WTC11 (cell line): ENCODE measurements at regions not wholly inside any gene's neighbourhood (a gene's known extent, or its start where the extent isn't known, plus 50 kb on each side); places are given as distances from the start of the nearest gene placed in this dataset.
"Not testable (repeated sequence)": the region's sequence is repeated elsewhere in the genome, so short reads cannot be mapped to it uniquely, and the experiment has no call there.

Source experiments
- ELF4 ChIP-seq: sonication (generic); formaldehyde crosslinking; IDR thresholded peaks from 2 replicates; pipeline ENCODE4 v1.8.1; 2022; ENCODE audit warnings: low read depth, mild to moderate bottlenecking, moderate library complexity, missing genetic modification reagents
- NFYB ChIP-seq: sonication (generic); formaldehyde crosslinking; conservative IDR thresholded peaks from 2 replicates; pipeline ENCODE4 v1.8.0; 2022; ENCODE audit warnings: low read depth, missing genetic modification reagents
- NR3C1 ChIP-seq: sonication (generic); formaldehyde crosslinking; conservative IDR thresholded peaks from 2 replicates; pipeline ENCODE4 v1.8.1; 2023; ENCODE audit warnings: low read depth, mild to moderate bottlenecking, missing genetic modification reagents
- TEAD4 ChIP-seq: sonication (generic); formaldehyde crosslinking; IDR thresholded peaks from 2 replicates; pipeline ENCODE4 v1.8.0; 2022; ENCODE audit warnings: mild to moderate bottlenecking, missing genetic modification reagents
- USF1 ChIP-seq: sonication (generic); formaldehyde crosslinking; IDR thresholded peaks from 2 replicates; pipeline ENCODE4 v1.8.0; 2022; ENCODE audit warnings: mild to moderate bottlenecking, missing genetic modification reagents
- ZNF138 ChIP-seq: sonication (generic); formaldehyde crosslinking; conservative IDR thresholded peaks from 2 replicates; pipeline ENCODE4 v1.8.1; 2022; ENCODE audit warnings: mild to moderate bottlenecking, moderate library complexity, missing genetic modification reagents
- ZNF232 ChIP-seq: sonication (generic); formaldehyde crosslinking; IDR thresholded peaks from 2 replicates; pipeline ENCODE4 v1.8.0; 2022; ENCODE audit warnings: mild to moderate bottlenecking, missing genetic modification reagents
- TF ChIP-seq, protein P1 (sequence below): fragments of 200-600 bp; IDR thresholded peaks from 2 replicates; pipeline ENCODE4 v1.8.0; 2022; ENCODE audit warnings: antibody characterized with exemption
- TF ChIP-seq, protein P2 (sequence below): sonication (generic); formaldehyde crosslinking; IDR thresholded peaks from 2 replicates; pipeline ENCODE4 v1.8.0; 2022; ENCODE audit warnings: mild to moderate bottlenecking, missing genetic modification reagents
- TF ChIP-seq, protein P3 (sequence below): sonication (generic); formaldehyde crosslinking; IDR thresholded peaks from 2 replicates; pipeline ENCODE4 v1.8.0; 2022; ENCODE audit warnings: mild to moderate bottlenecking, missing genetic modification reagents
- TF ChIP-seq, protein P4 (sequence below): sonication (generic); formaldehyde crosslinking; IDR thresholded peaks from 2 replicates; pipeline ENCODE4 v1.8.1; 2023; ENCODE audit warnings: mild to moderate bottlenecking, missing genetic modification reagents
- TF ChIP-seq, protein P5 (sequence below): sonication (generic); formaldehyde crosslinking; IDR thresholded peaks from 2 replicates; pipeline ENCODE4 v1.8.1; 2022; ENCODE audit warnings: low read depth, missing genetic modification reagents, borderline replicate concordance

- TF ChIP-seq NR3C1 (CRISPR knock-in tag); TEAD4 (CRISPR knock-in tag); USF1; ZNF232 (CRISPR knock-in tag); ELF4; ZNF138 (CRISPR knock-in tag); NFYB (CRISPR knock-in tag): not testable (repeated sequence)
- TF ChIP-seq, protein P1, sequence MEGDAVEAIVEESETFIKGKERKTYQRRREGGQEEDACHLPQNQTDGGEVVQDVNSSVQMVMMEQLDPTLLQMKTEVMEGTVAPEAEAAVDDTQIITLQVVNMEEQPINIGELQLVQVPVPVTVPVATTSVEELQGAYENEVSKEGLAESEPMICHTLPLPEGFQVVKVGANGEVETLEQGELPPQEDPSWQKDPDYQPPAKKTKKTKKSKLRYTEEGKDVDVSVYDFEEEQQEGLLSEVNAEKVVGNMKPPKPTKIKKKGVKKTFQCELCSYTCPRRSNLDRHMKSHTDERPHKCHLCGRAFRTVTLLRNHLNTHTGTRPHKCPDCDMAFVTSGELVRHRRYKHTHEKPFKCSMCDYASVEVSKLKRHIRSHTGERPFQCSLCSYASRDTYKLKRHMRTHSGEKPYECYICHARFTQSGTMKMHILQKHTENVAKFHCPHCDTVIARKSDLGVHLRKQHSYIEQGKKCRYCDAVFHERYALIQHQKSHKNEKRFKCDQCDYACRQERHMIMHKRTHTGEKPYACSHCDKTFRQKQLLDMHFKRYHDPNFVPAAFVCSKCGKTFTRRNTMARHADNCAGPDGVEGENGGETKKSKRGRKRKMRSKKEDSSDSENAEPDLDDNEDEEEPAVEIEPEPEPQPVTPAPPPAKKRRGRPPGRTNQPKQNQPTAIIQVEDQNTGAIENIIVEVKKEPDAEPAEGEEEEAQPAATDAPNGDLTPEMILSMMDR = not testable (repeated sequence)
- TF ChIP-seq, protein P2, sequence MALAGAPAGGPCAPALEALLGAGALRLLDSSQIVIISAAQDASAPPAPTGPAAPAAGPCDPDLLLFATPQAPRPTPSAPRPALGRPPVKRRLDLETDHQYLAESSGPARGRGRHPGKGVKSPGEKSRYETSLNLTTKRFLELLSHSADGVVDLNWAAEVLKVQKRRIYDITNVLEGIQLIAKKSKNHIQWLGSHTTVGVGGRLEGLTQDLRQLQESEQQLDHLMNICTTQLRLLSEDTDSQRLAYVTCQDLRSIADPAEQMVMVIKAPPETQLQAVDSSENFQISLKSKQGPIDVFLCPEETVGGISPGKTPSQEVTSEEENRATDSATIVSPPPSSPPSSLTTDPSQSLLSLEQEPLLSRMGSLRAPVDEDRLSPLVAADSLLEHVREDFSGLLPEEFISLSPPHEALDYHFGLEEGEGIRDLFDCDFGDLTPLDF (CRISPR knock-in tag) = not testable (repeated sequence)
- TF ChIP-seq, protein P3, sequence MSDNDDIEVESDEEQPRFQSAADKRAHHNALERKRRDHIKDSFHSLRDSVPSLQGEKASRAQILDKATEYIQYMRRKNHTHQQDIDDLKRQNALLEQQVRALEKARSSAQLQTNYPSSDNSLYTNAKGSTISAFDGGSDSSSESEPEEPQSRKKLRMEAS (CRISPR knock-in tag) = not testable (repeated sequence)
- TF ChIP-seq, protein P4, sequence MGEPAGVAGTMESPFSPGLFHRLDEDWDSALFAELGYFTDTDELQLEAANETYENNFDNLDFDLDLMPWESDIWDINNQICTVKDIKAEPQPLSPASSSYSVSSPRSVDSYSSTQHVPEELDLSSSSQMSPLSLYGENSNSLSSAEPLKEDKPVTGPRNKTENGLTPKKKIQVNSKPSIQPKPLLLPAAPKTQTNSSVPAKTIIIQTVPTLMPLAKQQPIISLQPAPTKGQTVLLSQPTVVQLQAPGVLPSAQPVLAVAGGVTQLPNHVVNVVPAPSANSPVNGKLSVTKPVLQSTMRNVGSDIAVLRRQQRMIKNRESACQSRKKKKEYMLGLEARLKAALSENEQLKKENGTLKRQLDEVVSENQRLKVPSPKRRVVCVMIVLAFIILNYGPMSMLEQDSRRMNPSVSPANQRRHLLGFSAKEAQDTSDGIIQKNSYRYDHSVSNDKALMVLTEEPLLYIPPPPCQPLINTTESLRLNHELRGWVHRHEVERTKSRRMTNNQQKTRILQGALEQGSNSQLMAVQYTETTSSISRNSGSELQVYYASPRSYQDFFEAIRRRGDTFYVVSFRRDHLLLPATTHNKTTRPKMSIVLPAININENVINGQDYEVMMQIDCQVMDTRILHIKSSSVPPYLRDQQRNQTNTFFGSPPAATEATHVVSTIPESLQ (CRISPR knock-in tag) = not testable (repeated sequence)
- TF ChIP-seq, protein P5, sequence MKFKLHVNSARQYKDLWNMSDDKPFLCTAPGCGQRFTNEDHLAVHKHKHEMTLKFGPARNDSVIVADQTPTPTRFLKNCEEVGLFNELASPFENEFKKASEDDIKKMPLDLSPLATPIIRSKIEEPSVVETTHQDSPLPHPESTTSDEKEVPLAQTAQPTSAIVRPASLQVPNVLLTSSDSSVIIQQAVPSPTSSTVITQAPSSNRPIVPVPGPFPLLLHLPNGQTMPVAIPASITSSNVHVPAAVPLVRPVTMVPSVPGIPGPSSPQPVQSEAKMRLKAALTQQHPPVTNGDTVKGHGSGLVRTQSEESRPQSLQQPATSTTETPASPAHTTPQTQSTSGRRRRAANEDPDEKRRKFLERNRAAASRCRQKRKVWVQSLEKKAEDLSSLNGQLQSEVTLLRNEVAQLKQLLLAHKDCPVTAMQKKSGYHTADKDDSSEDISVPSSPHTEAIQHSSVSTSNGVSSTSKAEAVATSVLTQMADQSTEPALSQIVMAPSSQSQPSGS = not testable (repeated sequence)
These were observed 1579.6 kb downstream of the TSPY10 start for GRCh38 chrY:11107127-11107918.
